ENCODE measurements at regions not wholly inside any gene's neighbourhood (a gene's known extent, or its start where the extent isn't known, plus 50 kb on each side); places are given as distances from the start of the nearest gene placed in this dataset.

DNA sequence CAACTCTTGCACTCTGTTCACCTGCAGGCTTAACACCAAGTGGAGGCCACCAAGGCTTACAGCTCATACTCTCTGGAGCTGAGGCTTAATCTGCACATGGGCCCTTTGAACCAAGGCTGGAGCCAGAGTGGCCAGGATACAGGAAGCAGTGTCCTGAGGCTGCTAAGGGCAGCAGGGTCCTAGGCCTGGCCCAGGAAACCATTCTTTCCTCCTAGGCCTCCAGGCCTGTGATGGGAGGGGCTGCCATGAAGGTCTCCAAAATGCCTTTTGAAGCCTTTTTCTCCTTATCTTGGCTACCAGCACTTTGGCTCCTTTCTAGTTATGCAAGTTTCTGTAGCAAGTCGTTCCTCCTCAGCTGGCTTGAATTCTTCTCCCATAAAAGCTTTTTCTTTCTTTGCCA, 68.0 kb upstream of the GNAI1 start:
- TF ChIP-seq CTCF (IDR thresholded peaks at IDR 0.05) (no peak), POLR2A (IDR thresholded peaks at IDR 0.05) (no peak)

All from right lobe of liver (tissue), 4 donors.